ENCODE measurements at regions not wholly inside any gene's neighbourhood (a gene's known extent, or its start where the extent isn't known, plus 50 kb on each side); places are given as distances from the start of the nearest gene placed in this dataset.

DNA sequence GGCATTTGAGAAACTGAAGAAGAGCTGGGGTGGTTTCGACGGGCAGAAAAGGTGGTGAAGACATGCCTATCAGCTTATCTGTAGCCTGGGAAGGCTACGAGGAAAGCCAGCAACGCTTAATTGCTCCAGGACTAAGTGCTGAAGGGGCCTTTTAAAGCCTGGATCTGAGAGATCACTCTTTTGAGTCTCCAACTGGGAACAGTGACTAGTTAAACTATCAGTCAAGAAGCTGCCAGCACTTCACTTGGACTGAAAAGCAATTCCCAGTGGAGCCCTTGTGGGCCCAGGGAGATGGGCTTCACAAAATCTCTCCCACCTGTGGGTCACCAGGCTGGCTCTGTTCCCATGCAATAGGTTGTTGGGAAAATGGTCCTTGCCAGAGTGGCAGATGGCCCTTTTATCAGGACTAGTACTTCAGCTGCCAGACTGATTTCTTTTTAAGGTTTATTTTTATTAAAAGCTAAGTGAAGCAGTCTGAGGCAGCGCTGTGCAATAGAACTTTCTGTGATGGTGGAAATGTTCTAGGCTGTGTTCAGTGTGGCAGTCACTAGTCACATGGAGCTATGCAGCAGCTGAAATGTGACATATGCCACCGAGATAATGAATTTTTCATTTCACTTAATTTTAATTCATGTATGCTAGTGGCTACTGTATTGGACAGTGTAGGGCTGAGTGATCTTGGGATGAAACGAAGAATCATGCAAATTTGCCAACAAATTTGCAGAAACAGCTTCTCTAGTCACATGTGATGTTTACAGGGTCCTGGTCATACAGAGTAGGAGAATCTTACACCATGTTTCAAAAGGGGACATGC is 276.8 kb downstream of the PCNX1 start:
- no peak overlapping the region for H2AFZ ChIP-seq (ENCODE audit: low read length)
- POLR2A ChIA-PET: interaction anchor here (0.6 to 0.7 kb wide), 3 partner anchors 228 to 484 kb away, joined by 3 read pairs; no protein-coding TSS in a partner anchor
- H3K79me2 ChIP-seq (ENCODE audit: insufficient read depth, low read depth, low read length): no peaks in the 10 kb centered on the region
- BruUV-seq (replicated peaks): no TSS peak
- intact Hi-C loops (cut with micrococcal nuclease; ENCODE audit: unreplicated experiment): no loop called here
- H4K20me1 ChIP-seq (ENCODE audit: insufficient read depth, low read length): no peaks in the 10 kb centered on the region
- H3K27ac ChIP-seq (ENCODE audit: low read depth, low read length, poor library complexity, severe bottlenecking): no peak overlapping the region
- H3K36me3 ChIP-seq (ENCODE audit: insufficient read depth, low read length): no peaks in the 10 kb centered on the region
- TF ChIP-seq, protein P1, sequence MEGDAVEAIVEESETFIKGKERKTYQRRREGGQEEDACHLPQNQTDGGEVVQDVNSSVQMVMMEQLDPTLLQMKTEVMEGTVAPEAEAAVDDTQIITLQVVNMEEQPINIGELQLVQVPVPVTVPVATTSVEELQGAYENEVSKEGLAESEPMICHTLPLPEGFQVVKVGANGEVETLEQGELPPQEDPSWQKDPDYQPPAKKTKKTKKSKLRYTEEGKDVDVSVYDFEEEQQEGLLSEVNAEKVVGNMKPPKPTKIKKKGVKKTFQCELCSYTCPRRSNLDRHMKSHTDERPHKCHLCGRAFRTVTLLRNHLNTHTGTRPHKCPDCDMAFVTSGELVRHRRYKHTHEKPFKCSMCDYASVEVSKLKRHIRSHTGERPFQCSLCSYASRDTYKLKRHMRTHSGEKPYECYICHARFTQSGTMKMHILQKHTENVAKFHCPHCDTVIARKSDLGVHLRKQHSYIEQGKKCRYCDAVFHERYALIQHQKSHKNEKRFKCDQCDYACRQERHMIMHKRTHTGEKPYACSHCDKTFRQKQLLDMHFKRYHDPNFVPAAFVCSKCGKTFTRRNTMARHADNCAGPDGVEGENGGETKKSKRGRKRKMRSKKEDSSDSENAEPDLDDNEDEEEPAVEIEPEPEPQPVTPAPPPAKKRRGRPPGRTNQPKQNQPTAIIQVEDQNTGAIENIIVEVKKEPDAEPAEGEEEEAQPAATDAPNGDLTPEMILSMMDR (conservative IDR thresholded peaks at IDR 0.05; ENCODE audit: low read length): no peak
- no peak for TF ChIP-seq EZH2phosphoT487 (IDR thresholded peaks at IDR 0.05; ENCODE audit: borderline replicate concordance, low read depth, low read length)
- H3K9me2 ChIP-seq (ENCODE audit: insufficient read depth, low read length): no peaks in the 10 kb centered on the region
- H3K9me3 ChIP-seq (ENCODE audit: low read length): no peaks in the 10 kb centered on the region
- CTCF ChIA-PET (ENCODE audit: unreplicated experiment): no interaction called here
- H3K4me3 ChIP-seq (ENCODE audit: low read depth, low read length, poor library complexity, severe bottlenecking): no peak overlapping the region
- H3K4me2 ChIP-seq (ENCODE audit: low read length): no peak overlapping the region
- no peak for DNase-seq (ENCODE audit: low spot score)
- H3K4me1 ChIP-seq (ENCODE audit: insufficient read depth, low read length, poor library complexity, severe bottlenecking): no peaks in the 10 kb centered on the region

DNA sequence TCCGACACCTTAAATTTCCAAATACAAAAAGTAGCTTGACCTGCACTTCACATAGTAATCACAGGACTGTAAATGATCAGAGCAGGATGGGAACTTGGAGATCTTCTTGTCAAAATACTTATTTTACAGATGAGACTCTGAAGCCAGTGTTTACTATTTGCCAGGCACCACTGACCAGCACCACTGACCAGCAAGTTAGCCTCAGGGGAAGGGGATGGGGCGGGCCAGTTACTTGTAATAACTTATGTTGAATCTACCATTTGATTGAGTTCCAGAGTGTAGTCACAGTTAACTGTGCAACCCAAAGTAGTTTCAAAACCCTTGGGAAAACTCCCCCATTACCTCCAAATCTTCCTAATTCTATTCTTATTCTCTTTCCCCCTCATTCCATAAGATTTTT is 278.4 kb downstream of the PCNX1 start:
- no peaks in the 10 kb centered on the region for H3K4me1 ChIP-seq (ENCODE audit: insufficient read depth, low read length, poor library complexity, severe bottlenecking)
- no TSS peak for BruUV-seq (replicated peaks)
- ChIA-PET CTCF (ENCODE audit: unreplicated experiment) (no interaction called here), POLR2A (no interaction called here)
- no peaks in the 10 kb centered on the region for H3K36me3 ChIP-seq (ENCODE audit: insufficient read depth, low read length)
- H3K4me2 ChIP-seq (ENCODE audit: low read length): no peak overlapping the region
- TF ChIP-seq, protein P1 (conservative IDR thresholded peaks at IDR 0.05; ENCODE audit: low read length): no peak
- no peak overlapping the region for H3K4me3 ChIP-seq (ENCODE audit: low read depth, low read length, poor library complexity, severe bottlenecking)
- no peak overlapping the region for H2AFZ ChIP-seq (ENCODE audit: low read length)
- H3K27ac ChIP-seq (ENCODE audit: low read depth, low read length, poor library complexity, severe bottlenecking): no peak overlapping the region
- no peaks in the 10 kb centered on the region for H4K20me1 ChIP-seq (ENCODE audit: insufficient read depth, low read length)
- intact Hi-C loops (cut with micrococcal nuclease; ENCODE audit: unreplicated experiment): no loop called here
- no peaks in the 10 kb centered on the region for H3K79me2 ChIP-seq (ENCODE audit: insufficient read depth, low read depth, low read length)
- no peaks in the 10 kb centered on the region for H3K9me3 ChIP-seq (ENCODE audit: low read length)
- no peaks in the 10 kb centered on the region for H3K9me2 ChIP-seq (ENCODE audit: insufficient read depth, low read length)
- DNase-seq (ENCODE audit: low spot score): no peak

DNA sequence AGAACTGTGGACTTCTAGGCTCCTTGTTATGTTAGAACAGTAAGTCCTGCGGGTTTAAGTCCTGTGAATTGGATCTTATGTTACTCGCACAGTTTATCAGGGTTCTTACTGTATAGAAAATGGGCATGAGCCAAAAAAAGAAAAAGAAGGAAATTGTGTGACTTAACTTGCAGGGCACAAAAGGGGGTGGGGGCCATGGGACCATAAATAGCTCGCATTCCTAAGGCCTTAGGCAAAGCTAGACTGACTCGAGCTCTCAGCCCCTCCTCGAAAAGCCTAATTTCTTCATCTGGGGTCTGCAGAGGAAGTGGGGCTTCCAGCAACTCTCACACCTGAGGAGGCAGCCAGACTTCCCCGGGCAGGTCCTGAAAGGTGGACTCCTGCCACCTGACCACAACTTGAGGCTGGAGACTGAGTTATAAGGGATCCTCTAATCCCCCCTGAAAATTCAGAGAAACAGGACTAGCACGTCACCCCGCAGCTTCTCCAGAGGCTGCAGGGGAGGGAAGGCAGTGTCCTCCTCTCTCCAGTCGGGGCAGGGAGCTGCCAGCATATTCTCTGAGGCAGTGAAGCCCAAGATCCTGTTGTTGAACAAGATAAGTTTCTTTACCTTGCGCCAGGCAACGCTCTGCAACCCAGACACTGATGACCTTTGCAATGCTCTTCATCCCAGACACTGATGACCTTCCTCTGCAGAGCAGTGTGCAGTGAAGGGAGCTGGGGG is 280.5 kb downstream of the PCNX1 start:
- Histone ChIP-seq H3K9me2 (ENCODE audit: insufficient read depth, low read length) (no peaks in the 10 kb centered on the region), H3K4me1 (ENCODE audit: insufficient read depth, low read length, poor library complexity, severe bottlenecking) (no peaks in the 10 kb centered on the region), H3K4me2 (ENCODE audit: low read length) (no peak overlapping the region), H3K79me2 (ENCODE audit: insufficient read depth, low read depth, low read length) (no peaks in the 10 kb centered on the region), H3K27ac (ENCODE audit: low read depth, low read length, poor library complexity, severe bottlenecking) (no peak overlapping the region), H4K20me1 (ENCODE audit: insufficient read depth, low read length) (no peaks in the 10 kb centered on the region), H3K36me3 (ENCODE audit: insufficient read depth, low read length) (no peaks in the 10 kb centered on the region), H2AFZ (ENCODE audit: low read length) (no peak overlapping the region), H3K4me3 (ENCODE audit: low read depth, low read length, poor library complexity, severe bottlenecking) (no peak overlapping the region), H3K9me3 (ENCODE audit: low read length) (no peaks in the 10 kb centered on the region)
- CTCF ChIA-PET (ENCODE audit: unreplicated experiment): no interaction called here
- POLR2A ChIA-PET: interaction anchor here (1.5 kb wide), 1 partner anchor 23 kb away, joined by 5 read pairs; no protein-coding TSS in a partner anchor
- no peak for TF ChIP-seq EZH2phosphoT487 (IDR thresholded peaks at IDR 0.05; ENCODE audit: borderline replicate concordance, low read depth, low read length)
- TF ChIP-seq, protein P1 (conservative IDR thresholded peaks at IDR 0.05; ENCODE audit: low read length): no peak
- no peak for DNase-seq (ENCODE audit: low spot score)
- no TSS peak for BruUV-seq (replicated peaks)
- intact Hi-C loops (cut with micrococcal nuclease; ENCODE audit: unreplicated experiment): no loop called here
